Transverse colon (tissue), 4 donors: ENCODE measurements at regions not wholly inside any gene's neighbourhood (a gene's known extent, or its start where the extent isn't known, plus 50 kb on each side); places are given as distances from the start of the nearest gene placed in this dataset.

Experiments used
- DNase-seq: peaks from one replicate; pipeline ENCODE4 v3.0.0-alpha.2; 2019
- H3K27ac ChIP-seq, 4 donors: fragments of 200-600 bp; sonication (generic); 2 replicates each; pipeline ENCODE4 v1.5.1; 2016 to 2018; ENCODE audit warnings: inconsistent platforms in 4 of 4
- H3K27me3 ChIP-seq: fragments of 200-600 bp; sonication (generic); 2 replicates; pipeline ENCODE4 v1.5.1; 2017; ENCODE audit warnings: inconsistent platforms
- H3K36me3 ChIP-seq, 4 donors: fragments of 200-600 bp; sonication (generic); 2 replicates each; pipeline ENCODE4 v1.5.1; 2017 to 2019; ENCODE audit warnings: inconsistent platforms in 4 of 4
- H3K4me1 ChIP-seq, 4 donors: fragments of 200-600 bp; sonication (generic); 2 replicates each; pipeline ENCODE4 v1.5.1; 2017 to 2020; ENCODE audit warnings: inconsistent platforms in 4 of 4
- H3K4me3 ChIP-seq, 4 donors: fragments of 200-600 bp; sonication (generic); 1 replicate in 1 of 4; 2 replicates in 3 of 4; pipeline versions ENCODE4 v1.5.1 to v1.6.1; 2017 to 2019; ENCODE audit warnings: inconsistent platforms in 4 of 4
- H3K9me3 ChIP-seq, 2 donors: fragments of 200-600 bp; sonication (generic); 2 replicates each; pipeline ENCODE4 v1.5.1; 2017 to 2019; ENCODE audit warnings: inconsistent platforms in 2 of 2
- CTCF ChIP-seq, 5 experiments: fragments of 200-600 bp in 3 of 5; fragments of 450-650 bp in 2 of 5; sonication (generic) in 3 of 5; IDR thresholded peaks; 1 replicate in 2 of 5; 2 replicates in 3 of 5; pipeline ENCODE4 v1.5.1; 2016 to 2017; ENCODE audit warnings: antibody characterized with exemption in 5 of 5, inconsistent platforms in 3 of 5, mild to moderate bottlenecking in 2 of 5, moderate library complexity in 1 of 5
- EP300 ChIP-seq: sonication (generic); formaldehyde crosslinking; IDR thresholded peaks from one replicate; pipeline ENCODE4 v1.6.1; 2017; ENCODE audit warnings: antibody characterized with exemption, low read depth
- POLR2A ChIP-seq: fragments of 450-650 bp; IDR thresholded peaks from one replicate; pipeline ENCODE4 v1.6.1; 2016; ENCODE audit warnings: antibody characterized with exemption, mild to moderate bottlenecking, moderate library complexity
- POLR2AphosphoS5 ChIP-seq, 3 donors: sonication (generic); formaldehyde crosslinking; IDR thresholded peaks; one replicate each; pipeline ENCODE4 v1.6.1; 2016; ENCODE audit warnings: antibody characterized with exemption in 3 of 3
- WGBS, 2 donors: methylation state at CpG; one replicate each; pipeline ENCODE4 v1.1.5; 2018; ENCODE audit warnings: low coverage in 1 of 2; 5-methylcytosine and 5-hydroxymethylcytosine counted together
- in situ Hi-C, 4 donors: fragments of 200-750 bp; cut with MboI; loops; one replicate each; pipeline versions ENCODE4 v1.15.0 to v1.15.1; 2017; ENCODE audit warnings: low sequenced_read_pairs in 3 of 4, low pct_ligation_motif_present in 1 of 4, low pct_unique_long_range_greater_than_20kb in 1 of 4
- intact Hi-C: fragments of 100-400 bp; cut with DNase I; formaldehyde crosslinking; loops from one replicate; pipeline ENCODE4 v1.15.1; 2023; ENCODE audit warnings: low total_unique reads

GRCh38 chr4:32987111-32987510, 2266.9 kb downstream of the PCDH7 start:
- WGBS, 2 donors: 7 to 51% methylated on average over 2 of the region's 2 CpGs
- no peak for TF ChIP-seq CTCF (IDR thresholded peaks at IDR 0.05)
- TF ChIP-seq POLR2AphosphoS5 (IDR thresholded peaks at IDR 0.05): no peak
- TF ChIP-seq EP300: no peak
- no peak for TF ChIP-seq POLR2A
- intact Hi-C loops: no loop called here

GRCh38 chr4:32988165-32988811, 2268.1 kb downstream of the PCDH7 start:
- WGBS, 2 donors: 52 to 58% methylated on average over 2 of the region's 2 CpGs
- Histone ChIP-seq H3K4me1 (peaks cover 0 to 4% (median 2%) of the 10 kb centered on the region in 4 donors), H3K27ac (no peak overlapping the region), H3K4me3 (no peak overlapping the region), H3K27me3 (no peaks in the 10 kb centered on the region), H3K36me3 (no peaks in the 10 kb centered on the region), H3K9me3 (no peaks in the 10 kb centered on the region)
- no peak for DNase-seq
- TF ChIP-seq CTCF (IDR thresholded peaks at IDR 0.05): no peak
- no peak for TF ChIP-seq POLR2AphosphoS5 (IDR thresholded peaks at IDR 0.05)
- no peak for TF ChIP-seq POLR2A
- no peak for TF ChIP-seq EP300
- intact Hi-C loops (no loop called here), in situ Hi-C loops (no loop called here)

More at GRCh38 chr4:32987111-32987510, 2266.9 kb downstream of the PCDH7 start:
- Histone ChIP-seq H3K9me3 (no peaks in the 10 kb centered on the region), H3K27ac (no peak overlapping the region), H3K4me1 (no peaks in the 10 kb centered on the region), H3K27me3 (no peaks in the 10 kb centered on the region), H3K36me3 (no peaks in the 10 kb centered on the region), H3K4me3 (no peak overlapping the region)
- in situ Hi-C loops: no loop called here
- no peak for DNase-seq

GRCh38 chr4:32991663-32992062, 2271.5 kb downstream of the PCDH7 start:
- intact Hi-C loops: no loop called here

More at GRCh38 chr4:32991663-32992062, 2271.5 kb downstream of the PCDH7 start:
- H3K27me3 ChIP-seq: no peaks in the 10 kb centered on the region
- in situ Hi-C loops: no loop called here
- DNase-seq: no peak
- WGBS, 2 donors: 77 to 88% methylated on average over 1 of the region's 1 CpG
- no peaks in the 10 kb centered on the region for H3K9me3 ChIP-seq
- H3K4me3 ChIP-seq: no peak overlapping the region
- H3K36me3 ChIP-seq: no peaks in the 10 kb centered on the region
- peaks cover 0 to 19% (median 4%) of the 10 kb centered on the region in 4 donors for H3K4me1 ChIP-seq
- TF ChIP-seq POLR2AphosphoS5 (IDR thresholded peaks at IDR 0.05) (no peak), EP300 (no peak), CTCF (IDR thresholded peaks at IDR 0.05) (no peak), POLR2A (no peak)
- H3K27ac ChIP-seq: no peak overlapping the region
